ENCODE measurements at regions not wholly inside any gene's neighbourhood (a gene's known extent, or its start where the extent isn't known, plus 50 kb on each side); places are given as distances from the start of the nearest gene placed in this dataset.

- no peak for TF ChIP-seq CTCF (IDR thresholded peaks at IDR 0.05; ENCODE audit: insufficient read depth, low read depth, low read length)
- TF ChIP-seq EZH2 (IDR thresholded peaks at IDR 0.05; ENCODE audit: insufficient read depth, low read length): no peak
These were observed 237.1 kb upstream of the ARGLU1 start for GRCh38 chr13:106804991-106805390.

All from astrocyte (in vitro differentiated cells and primary cell).